Esophagus squamous epithelium (tissue), 4 donors: ENCODE measurements at regions not wholly inside any gene's neighbourhood (a gene's known extent, or its start where the extent isn't known, plus 50 kb on each side); places are given as distances from the start of the nearest gene placed in this dataset.

Experiments
- CTCF ChIP-seq, 6 experiments: fragments of 450-650 bp in 4 of 6; fragments of 200-600 bp in 2 of 6; sonication (generic) in 2 of 6; IDR thresholded peaks; one replicate each; pipeline ENCODE4 v1.5.1; 2016 to 2019; ENCODE audit warnings: antibody characterized with exemption in 6 of 6, mild to moderate bottlenecking in 4 of 6, moderate library complexity in 4 of 6
- POLR2A ChIP-seq, 4 donors: fragments of 450-650 bp; IDR thresholded peaks; one replicate each; pipeline ENCODE4 v1.6.1; 2017; ENCODE audit warnings: antibody characterized with exemption in 4 of 4, mild to moderate bottlenecking in 4 of 4, moderate library complexity in 3 of 4

- TF ChIP-seq POLR2A (IDR thresholded peaks at IDR 0.05) (no peak), CTCF (IDR thresholded peaks at IDR 0.05) (no peak)
Measured at GRCh38 chr21:17032141-17032655, 480.6 kb upstream of the CXADR start.
